Caco-2 (cell line): ENCODE measurements at regions not wholly inside any gene's neighbourhood (a gene's known extent, or its start where the extent isn't known, plus 50 kb on each side); places are given as distances from the start of the nearest gene placed in this dataset.

ENCODE experiments used
- BruUV-seq: library from RNA; stranded (reverse); fragments of 400-500 nt; replicated peaks from 2 replicates; lab custom pipeline; 2021; lab: Mats Ljungman, UMichigan
- CTCF ChIA-PET: fragments of 300-600 bp; sonication (Branson Sonifier 250); formaldehyde crosslinking; loops from one replicate; lab custom pipeline; 2022; ENCODE audit warnings: antibody characterized with exemption; lab: Charles Lee
- POLR2A ChIA-PET: fragments of 300-600 bp; sonication (Branson Sonifier 250); formaldehyde crosslinking; loops from one replicate; lab custom pipeline; 2022; ENCODE audit warnings: antibody characterized with exemption; lab: Charles Lee
- DNase-seq, 2 experiments: peaks; one replicate each; pipeline versions ENCODE4 v3.0.0 to v3.0.0-alpha.2; 2020 to 2022
- H3K27me3 ChIP-seq: replicated peaks from 2 replicates; pipeline ENCODE4 v1.6.0; 2011; ENCODE audit warnings: low read length; ENCODE audit not compliant: control insufficient read depth, insufficient read depth
- H3K36me3 ChIP-seq: 2 replicates; pipeline ENCODE4 v1.5.1; 2011; ENCODE audit warnings: low read length; ENCODE audit not compliant: control insufficient read depth, insufficient read depth
- H3K4me1 ChIP-seq: fragments of 250-450 bp; sonication (Bioruptor Pico); 2 replicates; pipeline ENCODE4 v1.5.1; 2020; ENCODE audit warnings: mild to moderate bottlenecking
- H3K4me3 ChIP-seq: 2 replicates; pipeline ENCODE4 v1.5.1; 2011; ENCODE audit warnings: low read depth, mild to moderate bottlenecking, control low read depth, low read length
- H3K9me3 ChIP-seq: fragments of 250-450 bp; sonication (Bioruptor Pico); 2 replicates; pipeline ENCODE4 v1.5.1; 2020; ENCODE audit warnings: mild to moderate bottlenecking, moderate library complexity
- H3K27ac Mint-ChIP-seq: one replicate; pipeline ENCODE4 v1.8.0; 2022; ENCODE audit warnings: mixed read lengths; ENCODE audit not compliant: unreplicated experiment
- H3K27me3 Mint-ChIP-seq: one replicate; pipeline ENCODE4 v1.8.0; 2022; ENCODE audit warnings: mixed read lengths; ENCODE audit not compliant: insufficient read depth, unreplicated experiment
- H3K36me3 Mint-ChIP-seq: one replicate; pipeline ENCODE4 v1.8.0; 2022; ENCODE audit warnings: mild to moderate bottlenecking, mixed read lengths; ENCODE audit not compliant: insufficient read depth, unreplicated experiment
- H3K4me1 Mint-ChIP-seq: one replicate; pipeline ENCODE4 v1.8.0; 2022; ENCODE audit warnings: low read depth, mixed read lengths; ENCODE audit not compliant: unreplicated experiment
- H3K4me3 Mint-ChIP-seq: one replicate; pipeline ENCODE4 v1.8.0; 2022; ENCODE audit warnings: mild to moderate bottlenecking, moderate library complexity, mixed read lengths; ENCODE audit not compliant: unreplicated experiment
- H3K9me3 Mint-ChIP-seq: one replicate; pipeline ENCODE4 v1.8.0; 2022; ENCODE audit warnings: mixed read lengths; ENCODE audit not compliant: unreplicated experiment
- intact Hi-C: fragments of 100-400 bp; cut with micrococcal nuclease; formaldehyde crosslinking; loops from one replicate; pipeline ENCODE4 v1.10.0; 2022; ENCODE audit not compliant: unreplicated experiment
- TF ChIP-seq, protein P1 (sequence below), 2 experiments: fragments of 200-600 bp in 1 of 2; IDR thresholded peaks; 1 replicate in 1 of 2; 2 replicates in 1 of 2; pipeline versions ENCODE4 v1.5.1 to v1.8.0; 2011 to 2022; ENCODE audit warnings: antibody characterized with exemption in 1 of 2, control low read depth in 1 of 2, inconsistent platforms in 1 of 2, low read depth in 1 of 2, low read length in 1 of 2, mild to moderate bottlenecking in 1 of 2, moderate library complexity in 1 of 2; ENCODE audit not compliant: insufficient read depth in 1 of 2, severe bottlenecking in 1 of 2, unreplicated experiment in 1 of 2

DNA sequence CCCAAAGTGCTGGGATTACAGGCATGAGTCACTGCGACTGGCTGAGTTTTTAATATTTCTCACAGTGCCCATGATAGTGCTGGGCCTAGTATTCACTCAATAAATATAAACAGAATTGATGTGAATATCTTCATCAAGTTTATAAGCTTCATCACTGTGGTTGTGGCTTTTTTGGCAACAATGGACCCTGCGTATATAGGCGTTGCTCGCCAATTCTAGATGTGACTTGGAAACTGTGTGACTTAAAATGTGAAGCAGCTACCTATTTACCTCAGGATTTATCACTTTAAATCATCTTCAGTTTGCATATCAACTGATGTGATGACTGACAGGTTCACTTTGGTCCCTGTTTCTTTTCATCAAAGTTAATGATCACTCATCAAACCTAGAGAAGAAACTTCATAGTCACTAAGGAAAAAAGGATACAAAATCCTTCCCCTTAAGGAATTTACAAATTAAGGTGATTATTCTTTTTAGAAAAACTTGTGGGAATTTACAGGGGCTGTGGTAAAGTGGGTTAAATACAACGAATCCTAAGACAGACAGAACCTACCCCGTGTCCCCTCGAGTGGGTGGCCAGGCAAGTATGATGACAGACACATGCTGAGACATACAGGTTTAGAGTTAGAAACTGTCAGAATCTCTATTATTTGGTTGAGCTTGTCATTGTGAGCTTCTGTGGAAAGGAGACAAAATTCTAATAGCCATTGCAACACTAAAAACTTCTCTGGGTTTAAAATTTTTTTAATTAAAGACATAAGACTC, 101.3 kb downstream of the AKAP11 start:
- peaks cover 3% of the 10 kb centered on the region for H3K27me3 Mint-ChIP-seq
- Histone ChIP-seq H3K4me3 (no peak overlapping the region), H3K27me3 (no peaks in the 10 kb centered on the region), H3K36me3 (no peaks in the 10 kb centered on the region), H3K9me3 (no peaks in the 10 kb centered on the region), H3K4me1 (no peaks in the 10 kb centered on the region)
- no peak for DNase-seq
- intact Hi-C loops: no loop called here
- TF ChIP-seq, protein P1, sequence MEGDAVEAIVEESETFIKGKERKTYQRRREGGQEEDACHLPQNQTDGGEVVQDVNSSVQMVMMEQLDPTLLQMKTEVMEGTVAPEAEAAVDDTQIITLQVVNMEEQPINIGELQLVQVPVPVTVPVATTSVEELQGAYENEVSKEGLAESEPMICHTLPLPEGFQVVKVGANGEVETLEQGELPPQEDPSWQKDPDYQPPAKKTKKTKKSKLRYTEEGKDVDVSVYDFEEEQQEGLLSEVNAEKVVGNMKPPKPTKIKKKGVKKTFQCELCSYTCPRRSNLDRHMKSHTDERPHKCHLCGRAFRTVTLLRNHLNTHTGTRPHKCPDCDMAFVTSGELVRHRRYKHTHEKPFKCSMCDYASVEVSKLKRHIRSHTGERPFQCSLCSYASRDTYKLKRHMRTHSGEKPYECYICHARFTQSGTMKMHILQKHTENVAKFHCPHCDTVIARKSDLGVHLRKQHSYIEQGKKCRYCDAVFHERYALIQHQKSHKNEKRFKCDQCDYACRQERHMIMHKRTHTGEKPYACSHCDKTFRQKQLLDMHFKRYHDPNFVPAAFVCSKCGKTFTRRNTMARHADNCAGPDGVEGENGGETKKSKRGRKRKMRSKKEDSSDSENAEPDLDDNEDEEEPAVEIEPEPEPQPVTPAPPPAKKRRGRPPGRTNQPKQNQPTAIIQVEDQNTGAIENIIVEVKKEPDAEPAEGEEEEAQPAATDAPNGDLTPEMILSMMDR (IDR thresholded peaks at IDR 0.05; ENCODE audit: insufficient read depth in 1 of 2, low read depth in 1 of 2, low read length in 1 of 2, severe bottlenecking in 1 of 2, unreplicated experiment in 1 of 2): no peak
- no peaks in the 10 kb centered on the region for H3K9me3 Mint-ChIP-seq
- H3K27ac Mint-ChIP-seq: no peak overlapping the region
- BruUV-seq: no TSS peak
- no peaks in the 10 kb centered on the region for H3K36me3 Mint-ChIP-seq
- no peak overlapping the region for H3K4me3 Mint-ChIP-seq
- CTCF ChIA-PET: no interaction called here
- H3K4me1 Mint-ChIP-seq: no peaks in the 10 kb centered on the region
- POLR2A ChIA-PET: no interaction called here

DNA sequence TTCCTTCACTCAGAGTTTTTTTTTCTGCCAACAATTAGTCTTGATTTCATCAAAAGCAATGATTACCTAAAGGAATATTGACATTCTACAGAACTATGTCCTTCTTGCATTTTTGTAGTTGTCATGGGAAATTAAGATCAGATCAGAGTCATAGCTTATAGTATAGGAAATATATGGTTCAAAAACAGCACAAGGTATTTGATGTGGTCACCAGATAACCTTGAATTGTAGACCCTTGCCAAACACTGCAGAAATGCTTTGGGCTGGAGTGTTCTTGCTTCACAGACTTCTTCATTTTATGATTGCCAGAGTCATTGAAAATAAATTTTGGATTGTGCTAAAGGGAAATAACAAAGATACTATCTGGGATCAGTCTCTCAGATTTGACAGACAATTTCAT, 103.7 kb downstream of the AKAP11 start:
- Histone ChIP-seq H3K9me3 (no peaks in the 10 kb centered on the region), H3K36me3 (no peaks in the 10 kb centered on the region), H3K27me3 (no peaks in the 10 kb centered on the region), H3K4me1 (no peaks in the 10 kb centered on the region), H3K4me3 (no peak overlapping the region)
- DNase-seq: no peak
- Mint-ChIP-seq H3K4me3 (no peak overlapping the region), H3K9me3 (no peaks in the 10 kb centered on the region), H3K27ac (no peak overlapping the region), H3K36me3 (no peaks in the 10 kb centered on the region), H3K4me1 (no peaks in the 10 kb centered on the region), H3K27me3 (peaks cover 3% of the 10 kb centered on the region)
- intact Hi-C loops: no loop called here
- CTCF ChIA-PET: no interaction called here
- POLR2A ChIA-PET: no interaction called here
- BruUV-seq: no TSS peak
- TF ChIP-seq, protein P1 (IDR thresholded peaks at IDR 0.05; ENCODE audit: insufficient read depth in 1 of 2, low read depth in 1 of 2, low read length in 1 of 2, severe bottlenecking in 1 of 2, unreplicated experiment in 1 of 2): no peak

DNA sequence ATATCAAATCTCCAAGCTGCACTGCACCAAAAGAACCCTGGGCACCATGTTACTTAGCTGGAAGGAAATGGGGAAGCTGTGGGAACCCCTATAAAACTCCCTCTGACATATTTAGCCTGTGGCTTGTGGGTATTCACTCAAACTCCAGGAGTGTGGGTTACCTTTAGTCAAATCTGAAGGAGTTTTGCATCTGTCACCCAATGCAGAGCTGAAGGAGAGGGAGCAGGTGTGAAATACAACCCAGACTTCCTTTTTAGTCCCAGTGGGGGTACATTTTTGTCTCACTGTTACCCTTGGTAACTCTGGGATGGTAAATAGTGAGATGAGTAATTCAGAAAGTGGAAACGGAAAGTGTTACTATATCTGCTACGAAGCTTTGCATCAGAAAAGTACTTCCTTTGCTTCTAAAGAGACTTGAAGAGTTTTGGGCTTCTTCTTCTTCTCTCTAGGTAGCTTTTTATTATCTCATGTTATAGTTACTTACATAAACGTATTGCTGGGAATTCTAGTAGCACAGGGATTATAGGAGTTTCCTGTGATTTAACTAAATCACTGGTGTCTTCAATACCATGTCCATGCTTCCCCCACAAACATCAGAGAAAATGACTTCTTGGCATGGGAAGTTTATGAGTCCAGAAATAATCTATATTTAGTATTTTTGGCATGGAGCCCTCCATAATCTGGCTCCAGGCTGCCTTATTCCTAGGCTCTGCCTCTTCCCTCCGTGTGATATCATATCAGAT, 105.9 kb downstream of the AKAP11 start:
- H3K9me3 ChIP-seq: no peaks in the 10 kb centered on the region
- DNase-seq: no peak
- Mint-ChIP-seq H3K9me3 (no peaks in the 10 kb centered on the region), H3K27me3 (no peaks in the 10 kb centered on the region), H3K36me3 (no peaks in the 10 kb centered on the region), H3K4me1 (no peaks in the 10 kb centered on the region), H3K4me3 (no peak overlapping the region), H3K27ac (no peak overlapping the region)
- no peaks in the 10 kb centered on the region for H3K27me3 ChIP-seq
- H3K4me3 ChIP-seq: no peak overlapping the region
- intact Hi-C loops: no loop called here
- ChIA-PET CTCF (no interaction called here), POLR2A (no interaction called here)
- no TSS peak for BruUV-seq
- TF ChIP-seq, protein P1 (IDR thresholded peaks at IDR 0.05; ENCODE audit: insufficient read depth in 1 of 2, low read depth in 1 of 2, low read length in 1 of 2, severe bottlenecking in 1 of 2, unreplicated experiment in 1 of 2): no peak
- H3K36me3 ChIP-seq: no peaks in the 10 kb centered on the region
- no peaks in the 10 kb centered on the region for H3K4me1 ChIP-seq
